Gastroesophageal sphincter (tissue), 2 donors: ENCODE measurements at regions not wholly inside any gene's neighbourhood (a gene's known extent, or its start where the extent isn't known, plus 50 kb on each side); places are given as distances from the start of the nearest gene placed in this dataset.

Experiments used
- EP300 ChIP-seq: sonication (generic); formaldehyde crosslinking; IDR thresholded peaks from one replicate; pipeline ENCODE4 v1.6.1; 2017; ENCODE audit warnings: antibody characterized with exemption, mild to moderate bottlenecking
- POLR2A ChIP-seq, 2 donors: fragments of 450-650 bp; IDR thresholded peaks; one replicate each; pipeline ENCODE4 v1.6.1; 2017; ENCODE audit warnings: antibody characterized with exemption in 2 of 2, mild to moderate bottlenecking in 2 of 2, moderate library complexity in 1 of 2

- no peak for TF ChIP-seq EP300
- TF ChIP-seq POLR2A (IDR thresholded peaks at IDR 0.05): no peak
These were observed 248.8 kb downstream of the ANKRD7 start for GRCh38 chr7:118473271-118473670.
